ENCODE measurements at regions not wholly inside any gene's neighbourhood (a gene's known extent, or its start where the extent isn't known, plus 50 kb on each side); places are given as distances from the start of the nearest gene placed in this dataset.

GRCh38 chr6:160891690-160892089 is 99.9 kb upstream of the MAP3K4 start:
- no TSS peak for BruUV-seq (replicated peaks)
- CTCF ChIA-PET (ENCODE audit: low intra/inter-chr PET ratio, low total read pairs): no interaction called here
- POLR2A ChIA-PET: no interaction called here
- TF ChIP-seq, protein P1, sequence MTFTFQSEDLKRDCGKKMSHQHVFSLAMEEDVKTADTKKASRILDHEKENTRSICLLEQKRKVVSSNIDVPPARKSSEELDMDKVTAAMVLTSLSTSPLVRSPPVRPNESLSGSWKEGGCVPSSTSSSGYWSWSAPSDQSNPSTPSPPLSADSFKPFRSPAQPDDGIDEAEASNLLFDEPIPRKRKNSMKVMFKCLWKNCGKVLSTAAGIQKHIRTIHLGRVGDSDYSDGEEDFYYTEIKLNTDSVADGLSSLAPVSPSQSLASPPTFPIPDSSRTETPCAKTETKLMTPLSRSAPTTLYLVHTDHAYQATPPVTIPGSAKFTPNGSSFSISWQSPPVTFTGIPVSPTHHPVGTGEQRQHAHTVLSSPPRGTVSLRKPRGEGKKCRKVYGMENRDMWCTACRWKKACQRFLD (CRISPR knock-in tag; IDR thresholded peaks at IDR 0.05; ENCODE audit: borderline replicate concordance): no peak
- TF ChIP-seq HNRNPUL1 (IDR thresholded peaks at IDR 0.05; ENCODE audit: low read depth, low read length): no peak
- Histone ChIP-seq H2AFZ (ENCODE audit: low read length) (no peak overlapping the region), H3K27ac (ENCODE audit: extremely low read length, insufficient read depth, low read length) (no peak overlapping the region), H4K20me1 (ENCODE audit: insufficient read depth, low read length) (no peaks in the 10 kb centered on the region), H3K4me3 (replicated peaks in 1 of 3; ENCODE audit: insufficient read depth in 1 of 3, low read depth in 2 of 3, low read length in 3 of 3) (no peak overlapping the region), H3K27me3 (ENCODE audit: control insufficient read depth in 1 of 2, insufficient read depth in 2 of 2, low read length in 2 of 2) (no peaks in the 10 kb centered on the region), H3K4me1 (ENCODE audit: insufficient read depth, low read length) (no peaks in the 10 kb centered on the region), H3K4me2 (ENCODE audit: low read depth, low read length) (no peak overlapping the region), H3K36me3 (replicated peaks in 1 of 2; ENCODE audit: control insufficient read depth in 1 of 2, insufficient read depth in 2 of 2, low read length in 2 of 2) (no peaks in the 10 kb centered on the region), H3K79me2 (ENCODE audit: insufficient read depth, low read length) (no peaks in the 10 kb centered on the region), H3K9me3 (ENCODE audit: low read length) (no peaks in the 10 kb centered on the region), H3K9ac (ENCODE audit: insufficient read depth, low read depth, low read length) (no peak overlapping the region)
- FAIRE-seq (no peak), ATAC-seq (no peak), DNase-seq (ENCODE audit: low spot score) (no peak)
- WGBS (ENCODE audit: low lambda C conversion rate): 2% methylated on average over 2 of the region's 2 CpGs
- in situ Hi-C loops (cut with HindIII; ENCODE audit: extremely low pct_ligation_motif_present, low pct_unique_long_range_greater_than_20kb): no loop called here
- intact Hi-C loops (cut with micrococcal nuclease; ENCODE audit: unreplicated experiment): no loop called here

- no peaks in the 10 kb centered on the region for H3K36me3 ChIP-seq (replicated peaks in 1 of 2; ENCODE audit: control insufficient read depth in 1 of 2, insufficient read depth in 2 of 2, low read length in 2 of 2)
- no peak overlapping the region for H3K27ac ChIP-seq (ENCODE audit: extremely low read length, insufficient read depth, low read length)
- CTCF ChIA-PET (ENCODE audit: low intra/inter-chr PET ratio, low total read pairs): no interaction called here
- DNase-seq (ENCODE audit: low spot score) (no peak), FAIRE-seq (no peak), ATAC-seq (no peak)
- H2AFZ ChIP-seq (ENCODE audit: low read length): no peak overlapping the region
- no peaks in the 10 kb centered on the region for H3K79me2 ChIP-seq (ENCODE audit: insufficient read depth, low read length)
- no peak overlapping the region for H3K9ac ChIP-seq (ENCODE audit: insufficient read depth, low read depth, low read length)
- intact Hi-C loops (cut with micrococcal nuclease; ENCODE audit: unreplicated experiment) (no loop called here), in situ Hi-C loops (cut with HindIII; ENCODE audit: extremely low pct_ligation_motif_present, low pct_unique_long_range_greater_than_20kb) (no loop called here)
- no peaks in the 10 kb centered on the region for H3K9me3 ChIP-seq (ENCODE audit: low read length)
- no peaks in the 10 kb centered on the region for H4K20me1 ChIP-seq (ENCODE audit: insufficient read depth, low read length)
- no TSS peak for BruUV-seq (replicated peaks)
- no peaks in the 10 kb centered on the region for H3K27me3 ChIP-seq (ENCODE audit: control insufficient read depth in 1 of 2, insufficient read depth in 2 of 2, low read length in 2 of 2)
- no peaks in the 10 kb centered on the region for H3K4me1 ChIP-seq (ENCODE audit: insufficient read depth, low read length)
- H3K4me3 ChIP-seq (replicated peaks in 1 of 3; ENCODE audit: insufficient read depth in 1 of 3, low read depth in 2 of 3, low read length in 3 of 3): no peak overlapping the region
- POLR2A ChIA-PET: no interaction called here
- H3K4me2 ChIP-seq (ENCODE audit: low read depth, low read length): no peak overlapping the region
- TF ChIP-seq ISL2 (CRISPR knock-in tag; IDR thresholded peaks at IDR 0.05): no peak
- TF ChIP-seq, protein P2, sequence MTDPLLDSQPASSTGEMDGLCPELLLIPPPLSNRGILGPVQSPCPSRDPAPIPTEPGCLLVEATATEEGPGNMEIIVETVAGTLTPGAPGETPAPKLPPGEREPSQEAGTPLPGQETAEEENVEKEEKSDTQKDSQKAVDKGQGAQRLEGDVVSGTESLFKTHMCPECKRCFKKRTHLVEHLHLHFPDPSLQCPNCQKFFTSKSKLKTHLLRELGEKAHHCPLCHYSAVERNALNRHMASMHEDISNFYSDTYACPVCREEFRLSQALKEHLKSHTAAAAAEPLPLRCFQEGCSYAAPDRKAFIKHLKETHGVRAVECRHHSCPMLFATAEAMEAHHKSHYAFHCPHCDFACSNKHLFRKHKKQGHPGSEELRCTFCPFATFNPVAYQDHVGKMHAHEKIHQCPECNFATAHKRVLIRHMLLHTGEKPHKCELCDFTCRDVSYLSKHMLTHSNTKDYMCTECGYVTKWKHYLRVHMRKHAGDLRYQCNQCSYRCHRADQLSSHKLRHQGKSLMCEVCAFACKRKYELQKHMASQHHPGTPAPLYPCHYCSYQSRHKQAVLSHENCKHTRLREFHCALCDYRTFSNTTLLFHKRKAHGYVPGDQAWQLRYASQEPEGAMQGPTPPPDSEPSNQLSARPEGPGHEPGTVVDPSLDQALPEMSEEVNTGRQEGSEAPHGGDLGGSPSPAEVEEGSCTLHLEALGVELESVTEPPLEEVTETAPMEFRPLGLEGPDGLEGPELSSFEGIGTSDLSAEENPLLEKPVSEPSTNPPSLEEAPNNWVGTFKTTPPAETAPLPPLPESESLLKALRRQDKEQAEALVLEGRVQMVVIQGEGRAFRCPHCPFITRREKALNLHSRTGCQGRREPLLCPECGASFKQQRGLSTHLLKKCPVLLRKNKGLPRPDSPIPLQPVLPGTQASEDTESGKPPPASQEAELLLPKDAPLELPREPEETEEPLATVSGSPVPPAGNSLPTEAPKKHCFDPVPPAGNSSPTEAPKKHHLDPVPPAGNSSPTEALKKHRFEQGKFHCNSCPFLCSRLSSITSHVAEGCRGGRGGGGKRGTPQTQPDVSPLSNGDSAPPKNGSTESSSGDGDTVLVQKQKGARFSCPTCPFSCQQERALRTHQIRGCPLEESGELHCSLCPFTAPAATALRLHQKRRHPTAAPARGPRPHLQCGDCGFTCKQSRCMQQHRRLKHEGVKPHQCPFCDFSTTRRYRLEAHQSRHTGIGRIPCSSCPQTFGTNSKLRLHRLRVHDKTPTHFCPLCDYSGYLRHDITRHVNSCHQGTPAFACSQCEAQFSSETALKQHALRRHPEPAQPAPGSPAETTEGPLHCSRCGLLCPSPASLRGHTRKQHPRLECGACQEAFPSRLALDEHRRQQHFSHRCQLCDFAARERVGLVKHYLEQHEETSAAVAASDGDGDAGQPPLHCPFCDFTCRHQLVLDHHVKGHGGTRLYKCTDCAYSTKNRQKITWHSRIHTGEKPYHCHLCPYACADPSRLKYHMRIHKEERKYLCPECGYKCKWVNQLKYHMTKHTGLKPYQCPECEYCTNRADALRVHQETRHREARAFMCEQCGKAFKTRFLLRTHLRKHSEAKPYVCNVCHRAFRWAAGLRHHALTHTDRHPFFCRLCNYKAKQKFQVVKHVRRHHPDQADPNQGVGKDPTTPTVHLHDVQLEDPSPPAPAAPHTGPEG (CRISPR knock-in tag; IDR thresholded peaks at IDR 0.05): no peak
- TF ChIP-seq MTF1 (CRISPR knock-in tag; IDR thresholded peaks at IDR 0.05): no peak
- no peak for TF ChIP-seq ZNF639 (CRISPR knock-in tag; conservative IDR thresholded peaks at IDR 0.05)
- no peak for TF ChIP-seq ATF7-NPFF (CRISPR knock-in tag; IDR thresholded peaks at IDR 0.05; ENCODE audit: low read depth)
Measured at GRCh38 chr6:160895562-160895961, 96.0 kb upstream of the MAP3K4 start.

Data from HepG2 (cell line).